ENCODE measurements at regions not wholly inside any gene's neighbourhood (a gene's known extent, or its start where the extent isn't known, plus 50 kb on each side); places are given as distances from the start of the nearest gene placed in this dataset.
A peak's percentile ranks its signal among the peaks of the same experiment; 100 is the strongest.

- no peaks in the 10 kb centered on the region for H3K36me3 ChIP-seq
- H3K9me3 ChIP-seq: no peaks in the 10 kb centered on the region
- H3K27me3 ChIP-seq: no peaks in the 10 kb centered on the region
- DNase-seq: no peak
- H3K4me3 ChIP-seq: no peak overlapping the region
These were observed 75.1 kb downstream of the LINGO1 start for GRCh38 chr15:77557564-77557963.

- DNase-seq: no peak
- H3K9me3 ChIP-seq: no peaks in the 10 kb centered on the region
- no peaks in the 10 kb centered on the region for H3K27me3 ChIP-seq
- no peak overlapping the region for H3K4me3 ChIP-seq
- no peaks in the 10 kb centered on the region for H3K36me3 ChIP-seq
These were observed 75.6 kb downstream of the LINGO1 start for GRCh38 chr15:77557144-77557543.

GRCh38 chr15:77556622-77557021, 76.1 kb downstream of the LINGO1 start:
- DNase-seq: no peak
- no peaks in the 10 kb centered on the region for H3K27me3 ChIP-seq
- no peak overlapping the region for H3K4me3 ChIP-seq
- H3K9me3 ChIP-seq: no peaks in the 10 kb centered on the region
- no peaks in the 10 kb centered on the region for H3K36me3 ChIP-seq

GRCh38 chr15:77555232-77555631, 77.5 kb downstream of the LINGO1 start:
- Histone ChIP-seq H3K36me3 (no peaks in the 10 kb centered on the region), H3K9me3 (no peaks in the 10 kb centered on the region), H3K4me3 (no peak overlapping the region), H3K27me3 (no peaks in the 10 kb centered on the region)
- no peak for DNase-seq

- Histone ChIP-seq H3K27me3 (no peaks in the 10 kb centered on the region), H3K4me3 (no peak overlapping the region), H3K36me3 (no peaks in the 10 kb centered on the region), H3K9me3 (no peaks in the 10 kb centered on the region)
- no peak for DNase-seq
These were observed 78.2 kb downstream of the LINGO1 start for GRCh38 chr15:77554306-77555080.

- H3K4me3 ChIP-seq: no peak overlapping the region
- no peaks in the 10 kb centered on the region for H3K9me3 ChIP-seq
- no peak for DNase-seq
- no peaks in the 10 kb centered on the region for H3K36me3 ChIP-seq
- H3K27me3 ChIP-seq: no peaks in the 10 kb centered on the region
These were observed 79.0 kb downstream of the LINGO1 start for GRCh38 chr15:77553695-77554094.

GRCh38 chr15:77553257-77553656, 79.5 kb downstream of the LINGO1 start:
- Histone ChIP-seq H3K4me3 (no peak overlapping the region), H3K27me3 (no peaks in the 10 kb centered on the region), H3K36me3 (no peaks in the 10 kb centered on the region), H3K9me3 (no peaks in the 10 kb centered on the region)
- no peak for DNase-seq

- no peak for DNase-seq
- H3K36me3 ChIP-seq: no peaks in the 10 kb centered on the region
- no peaks in the 10 kb centered on the region for H3K9me3 ChIP-seq
These were observed 80.6 kb downstream of the LINGO1 start for GRCh38 chr15:77552066-77552465.

GRCh38 chr15:77550301-77551251, 82.1 kb downstream of the LINGO1 start:
- H3K9me3 ChIP-seq: no peaks in the 10 kb centered on the region
- H3K36me3 ChIP-seq: no peaks in the 10 kb centered on the region
- DNase-seq: no peak
- no peaks in the 10 kb centered on the region for H3K27me3 ChIP-seq
- no peak overlapping the region for H3K4me3 ChIP-seq

More at GRCh38 chr15:77552066-77552465, 80.6 kb downstream of the LINGO1 start:
- H3K4me3 ChIP-seq: no peak overlapping the region
- H3K27me3 ChIP-seq: no peaks in the 10 kb centered on the region

GRCh38 chr15:77549576-77550288, 83.0 kb downstream of the LINGO1 start:
- Histone ChIP-seq H3K36me3 (no peaks in the 10 kb centered on the region), H3K4me3 (no peak overlapping the region), H3K9me3 (no peaks in the 10 kb centered on the region), H3K27me3 (no peaks in the 10 kb centered on the region)
- peak; percentile 28 for DNase-seq

GRCh38 chr15:77548589-77549557, 83.8 kb downstream of the LINGO1 start:
- no peak overlapping the region for H3K4me3 ChIP-seq
- no peaks in the 10 kb centered on the region for H3K36me3 ChIP-seq
- no peaks in the 10 kb centered on the region for H3K9me3 ChIP-seq
- H3K27me3 ChIP-seq: no peaks in the 10 kb centered on the region
- no peak for DNase-seq

- Histone ChIP-seq H3K27me3 (no peaks in the 10 kb centered on the region), H3K36me3 (no peaks in the 10 kb centered on the region), H3K4me3 (no peak overlapping the region), H3K9me3 (no peaks in the 10 kb centered on the region)
- no peak for DNase-seq
These were observed 84.7 kb downstream of the LINGO1 start for GRCh38 chr15:77547801-77548588.

GRCh38 chr15:77546870-77547269, 85.8 kb downstream of the LINGO1 start:
- DNase-seq: no peak
- Histone ChIP-seq H3K9me3 (no peaks in the 10 kb centered on the region), H3K4me3 (no peak overlapping the region), H3K36me3 (no peaks in the 10 kb centered on the region), H3K27me3 (no peaks in the 10 kb centered on the region)

- Histone ChIP-seq H3K4me3 (no peak overlapping the region), H3K27me3 (no peaks in the 10 kb centered on the region), H3K9me3 (no peaks in the 10 kb centered on the region), H3K36me3 (no peaks in the 10 kb centered on the region)
- peak; percentile 88 for DNase-seq
These were observed 86.6 kb downstream of the LINGO1 start for GRCh38 chr15:77546050-77546501.

GRCh38 chr15:77545058-77545457, 87.7 kb downstream of the LINGO1 start:
- Histone ChIP-seq H3K9me3 (no peaks in the 10 kb centered on the region), H3K27me3 (no peaks in the 10 kb centered on the region), H3K36me3 (no peaks in the 10 kb centered on the region), H3K4me3 (no peak overlapping the region)
- no peak for DNase-seq
